Progenitor cell of endocrine pancreas (in vitro differentiated cells): ENCODE measurements at regions not wholly inside any gene's neighbourhood (a gene's known extent, or its start where the extent isn't known, plus 50 kb on each side); places are given as distances from the start of the nearest gene placed in this dataset.

Source experiments
- DNase-seq: peaks from one replicate; pipeline ENCODE4 v3.0.0; 2021; ENCODE audit warnings: low spot score; ENCODE audit not compliant: unreplicated experiment
- H3K27ac Mint-ChIP-seq: 2 replicates; pipeline ENCODE4 v1.8.0; 2021; ENCODE audit warnings: mild to moderate bottlenecking, moderate library complexity, mixed read lengths
- H3K27me3 Mint-ChIP-seq: 2 replicates; pipeline ENCODE4 v1.8.0; 2021; ENCODE audit warnings: mixed read lengths
- H3K36me3 Mint-ChIP-seq: 2 replicates; pipeline ENCODE4 v1.8.0; 2022; ENCODE audit warnings: mixed read lengths; ENCODE audit not compliant: insufficient read depth
- H3K4me1 Mint-ChIP-seq: 2 replicates; pipeline ENCODE4 v1.8.0; 2021; ENCODE audit warnings: low read depth, mixed read lengths
- H3K4me3 Mint-ChIP-seq: 2 replicates; pipeline ENCODE4 v1.8.0; 2021; ENCODE audit warnings: low read depth, mild to moderate bottlenecking, moderate library complexity, mixed read lengths
- H3K9me3 Mint-ChIP-seq: 2 replicates; pipeline ENCODE4 v1.8.0; 2021; ENCODE audit warnings: low read depth, mixed read lengths
- TF ChIP-seq, protein P1 (sequence below): fragments of 200-600 bp; sonication (generic); IDR thresholded peaks from one replicate; pipeline ENCODE4 v1.5.0; 2021; ENCODE audit warnings: antibody characterized with exemption, mild to moderate bottlenecking; ENCODE audit not compliant: unreplicated experiment

DNA sequence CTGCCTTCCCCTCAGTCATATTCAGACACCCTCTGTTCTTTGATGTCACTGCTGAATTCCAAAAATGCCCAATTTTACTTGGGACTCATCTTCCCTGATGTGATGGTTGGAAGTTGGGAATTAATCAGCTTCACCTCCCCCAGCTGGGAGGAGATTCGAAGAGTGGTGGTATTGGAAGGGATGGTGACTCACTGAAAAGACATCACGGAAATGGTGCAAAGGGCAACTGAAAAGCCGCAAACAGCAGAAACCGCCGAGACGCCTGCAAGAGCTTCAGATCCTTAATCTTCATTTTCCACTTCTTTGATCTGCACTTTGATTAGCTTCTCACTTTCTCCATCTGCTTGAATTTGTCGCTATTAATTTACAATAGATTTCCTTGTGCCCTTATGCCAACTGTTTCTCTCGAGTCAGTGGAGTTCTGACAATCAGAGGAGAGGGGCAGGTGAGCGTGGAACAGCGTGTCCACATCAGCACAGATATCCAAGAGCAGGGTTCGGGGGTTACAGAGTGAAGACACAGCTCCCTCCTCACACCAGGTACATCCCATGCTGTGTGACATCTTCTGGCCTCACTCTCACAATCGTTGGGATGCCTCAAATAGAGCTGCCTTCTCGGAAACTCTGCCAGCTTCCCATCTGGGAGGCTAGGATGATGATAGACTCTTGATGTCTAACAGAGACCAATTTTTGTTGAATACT lies 325.4 kb downstream of the BRD1 start:
- H3K9me3 Mint-ChIP-seq: no peaks in the 10 kb centered on the region
- TF ChIP-seq, protein P1, sequence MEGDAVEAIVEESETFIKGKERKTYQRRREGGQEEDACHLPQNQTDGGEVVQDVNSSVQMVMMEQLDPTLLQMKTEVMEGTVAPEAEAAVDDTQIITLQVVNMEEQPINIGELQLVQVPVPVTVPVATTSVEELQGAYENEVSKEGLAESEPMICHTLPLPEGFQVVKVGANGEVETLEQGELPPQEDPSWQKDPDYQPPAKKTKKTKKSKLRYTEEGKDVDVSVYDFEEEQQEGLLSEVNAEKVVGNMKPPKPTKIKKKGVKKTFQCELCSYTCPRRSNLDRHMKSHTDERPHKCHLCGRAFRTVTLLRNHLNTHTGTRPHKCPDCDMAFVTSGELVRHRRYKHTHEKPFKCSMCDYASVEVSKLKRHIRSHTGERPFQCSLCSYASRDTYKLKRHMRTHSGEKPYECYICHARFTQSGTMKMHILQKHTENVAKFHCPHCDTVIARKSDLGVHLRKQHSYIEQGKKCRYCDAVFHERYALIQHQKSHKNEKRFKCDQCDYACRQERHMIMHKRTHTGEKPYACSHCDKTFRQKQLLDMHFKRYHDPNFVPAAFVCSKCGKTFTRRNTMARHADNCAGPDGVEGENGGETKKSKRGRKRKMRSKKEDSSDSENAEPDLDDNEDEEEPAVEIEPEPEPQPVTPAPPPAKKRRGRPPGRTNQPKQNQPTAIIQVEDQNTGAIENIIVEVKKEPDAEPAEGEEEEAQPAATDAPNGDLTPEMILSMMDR: no peak
- no peak overlapping the region for H3K4me3 Mint-ChIP-seq
- no peaks in the 10 kb centered on the region for H3K4me1 Mint-ChIP-seq
- peaks cover 5% of the 10 kb centered on the region for H3K27me3 Mint-ChIP-seq
- no peak overlapping the region for H3K27ac Mint-ChIP-seq
- no peaks in the 10 kb centered on the region for H3K36me3 Mint-ChIP-seq
- no peak for DNase-seq

DNA sequence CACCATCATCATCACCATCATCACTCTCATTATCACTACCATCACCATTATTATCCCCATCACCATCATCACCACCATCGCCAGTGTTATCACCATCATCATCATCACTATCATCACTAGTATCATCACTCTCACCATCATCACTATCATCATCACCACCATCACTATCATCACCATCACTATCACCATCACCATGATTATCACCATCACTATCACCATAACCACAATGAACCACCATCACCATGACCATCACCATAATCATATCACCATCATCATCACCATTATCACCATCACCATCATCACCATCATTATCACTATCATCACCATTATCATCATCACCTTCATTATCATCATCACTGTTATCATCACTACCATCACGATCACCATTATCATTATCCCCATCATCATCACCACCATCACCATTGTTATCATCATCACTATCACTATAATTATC lies 326.7 kb downstream of the BRD1 start:
- TF ChIP-seq, protein P1: no peak
- H3K36me3 Mint-ChIP-seq: no peaks in the 10 kb centered on the region
- H3K9me3 Mint-ChIP-seq: no peaks in the 10 kb centered on the region
- H3K4me1 Mint-ChIP-seq: no peaks in the 10 kb centered on the region
- H3K4me3 Mint-ChIP-seq: no peak overlapping the region
- no peak for DNase-seq
- H3K27ac Mint-ChIP-seq: no peak overlapping the region
- peaks cover 3% of the 10 kb centered on the region for H3K27me3 Mint-ChIP-seq

DNA sequence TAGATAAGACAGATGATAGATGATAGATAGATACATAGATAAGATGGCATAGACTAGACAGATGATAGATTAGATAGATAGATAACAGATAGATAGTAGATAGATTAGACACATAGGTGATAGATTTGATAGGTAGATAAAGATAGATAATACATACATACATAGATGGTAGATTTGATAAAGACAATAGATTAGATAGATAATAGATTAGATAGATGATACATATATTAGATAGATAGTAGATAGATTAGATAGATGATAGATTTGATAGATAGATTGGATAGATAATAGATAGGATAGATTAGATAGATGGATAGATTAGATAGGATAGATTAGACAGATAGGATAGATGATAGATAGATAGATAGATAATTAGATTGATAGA lies 327.6 kb downstream of the BRD1 start:
- Mint-ChIP-seq H3K4me1 (no peaks in the 10 kb centered on the region), H3K4me3 (no peak overlapping the region), H3K36me3 (no peaks in the 10 kb centered on the region), H3K9me3 (no peaks in the 10 kb centered on the region), H3K27ac (no peak overlapping the region), H3K27me3 (peaks cover 3% of the 10 kb centered on the region)
- DNase-seq: no peak
- TF ChIP-seq, protein P1: no peak

DNA sequence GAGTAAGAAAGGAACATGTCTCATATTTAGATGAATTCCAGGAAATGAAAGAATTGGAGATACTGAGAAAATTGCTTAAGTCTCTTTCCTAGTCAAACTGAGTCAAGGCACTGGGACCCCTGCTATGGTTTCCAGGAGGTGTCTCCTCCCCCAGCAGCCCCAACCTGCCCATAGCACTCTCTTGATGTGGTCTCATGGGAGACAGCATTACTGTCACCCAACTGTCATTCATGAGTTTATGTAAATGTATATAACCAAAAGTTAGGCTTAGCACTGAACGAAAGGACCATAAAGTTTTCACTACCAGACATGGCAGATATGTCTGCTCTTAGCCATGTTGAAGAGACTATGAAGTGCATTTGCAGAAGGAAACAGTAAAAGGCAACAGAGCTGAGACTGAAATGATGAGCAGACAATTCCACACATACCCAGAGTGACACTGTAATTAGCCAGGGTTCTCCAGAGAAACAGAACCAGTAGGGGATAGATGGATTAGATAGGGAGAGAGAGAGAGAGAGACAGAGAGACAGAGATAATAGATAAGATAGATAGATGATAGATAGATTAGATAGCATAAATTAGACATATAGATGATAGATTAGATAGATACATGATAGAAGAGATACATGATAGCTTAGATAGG lies 328.1 kb downstream of the BRD1 start:
- no peak overlapping the region for H3K4me3 Mint-ChIP-seq

DNA sequence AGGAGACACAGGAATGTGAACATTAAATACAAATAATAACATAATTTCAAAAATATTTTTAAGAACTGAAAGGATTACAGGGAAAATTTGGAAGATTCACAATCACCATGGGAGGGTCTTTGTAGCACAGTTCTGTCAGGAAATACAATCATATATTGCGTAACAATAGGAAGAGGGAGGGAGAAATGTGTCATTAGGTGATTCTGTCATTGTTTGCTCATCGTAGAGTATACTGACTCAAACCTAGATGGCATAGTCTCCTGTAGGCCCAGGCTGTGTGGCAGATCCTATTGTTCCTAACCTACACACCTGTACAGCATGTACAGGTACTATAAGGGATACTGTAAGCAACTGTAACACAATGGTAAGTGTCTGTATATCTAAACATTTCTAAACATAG lies 330.4 kb downstream of the BRD1 start:
- Mint-ChIP-seq H3K4me3 (no peak overlapping the region), H3K36me3 (no peaks in the 10 kb centered on the region), H3K27me3 (peaks cover 3% of the 10 kb centered on the region), H3K27ac (no peak overlapping the region), H3K9me3 (no peaks in the 10 kb centered on the region), H3K4me1 (no peaks in the 10 kb centered on the region)
- no peak for DNase-seq
- TF ChIP-seq, protein P1: no peak

More for the DNA sequence above, 328.1 kb downstream of the BRD1 start:
- no peak for DNase-seq
- Mint-ChIP-seq H3K4me1 (no peaks in the 10 kb centered on the region), H3K27me3 (peaks cover 3% of the 10 kb centered on the region), H3K27ac (no peak overlapping the region), H3K9me3 (no peaks in the 10 kb centered on the region), H3K36me3 (no peaks in the 10 kb centered on the region)
- TF ChIP-seq, protein P1: no peak
